Limb (tissue), 2 donors: ENCODE measurements at regions not wholly inside any gene's neighbourhood (a gene's known extent, or its start where the extent isn't known, plus 50 kb on each side); places are given as distances from the start of the nearest gene placed in this dataset.

ENCODE experiments used
- DNase-seq, 2 donors: peaks; one replicate each; pipeline ENCODE4 v3.0.0-alpha.2; 2016; ENCODE audit errors: extremely low spot score in 2 of 2

DNA sequence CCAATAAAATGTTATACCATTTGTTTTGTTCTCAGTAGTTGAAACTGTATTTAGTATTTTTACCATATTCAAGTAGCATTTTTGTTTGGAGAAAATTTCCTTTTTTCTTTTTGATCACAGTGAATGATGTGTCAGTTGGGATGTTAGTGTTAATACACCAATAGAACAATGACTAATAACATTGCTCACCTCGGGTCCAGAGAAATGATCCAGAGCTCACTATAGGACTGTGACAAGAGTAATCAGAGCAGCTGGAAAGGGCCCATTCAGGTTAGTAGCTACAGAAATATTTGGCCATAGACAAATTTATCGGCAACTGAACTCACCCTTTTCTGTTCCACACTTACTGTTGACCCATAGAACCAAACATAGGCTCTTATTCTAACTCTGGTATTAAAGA lies 989.2 kb downstream of the TLE4 start:
- no peak for DNase-seq

DNA sequence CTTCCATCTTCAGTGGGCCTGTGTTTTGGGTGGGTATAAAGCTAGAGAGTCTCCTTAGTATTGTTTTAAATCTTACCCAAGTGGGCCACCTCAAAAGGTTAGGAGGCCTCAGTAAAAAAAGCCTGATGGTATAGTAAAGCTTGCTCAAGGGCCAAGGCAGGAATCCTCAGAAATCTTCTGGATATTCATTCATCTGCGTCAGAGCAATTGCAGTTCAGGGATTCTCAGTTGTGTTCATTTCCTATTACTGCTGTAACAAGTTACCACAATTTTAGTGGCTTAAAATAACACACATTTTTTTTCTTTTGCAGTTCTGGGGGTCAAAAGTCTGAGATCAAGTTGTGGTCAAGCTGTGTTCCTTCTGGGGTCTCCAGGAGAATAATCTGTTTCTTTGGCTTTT lies 985.5 kb downstream of the TLE4 start:
- DNase-seq, result no peak

DNA sequence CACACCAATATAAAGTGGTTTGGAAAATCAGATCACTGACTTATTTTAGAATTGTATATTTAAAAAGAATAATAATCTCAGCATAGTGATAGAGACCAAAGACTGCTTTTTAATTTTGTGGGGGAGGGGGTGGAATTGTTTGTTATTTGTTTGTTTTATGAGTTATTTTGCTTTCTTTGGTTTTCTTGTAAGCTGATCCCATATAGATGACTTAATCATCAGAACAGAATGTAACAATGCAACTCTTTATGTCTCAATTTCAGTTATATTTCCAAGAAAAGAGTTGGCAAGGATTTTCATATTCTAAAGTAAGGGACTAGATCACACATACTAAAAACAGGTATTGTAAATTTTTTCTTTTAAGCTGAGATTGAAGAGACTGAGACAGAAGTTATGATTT lies 984.9 kb downstream of the TLE4 start:
- no peak for DNase-seq

DNA sequence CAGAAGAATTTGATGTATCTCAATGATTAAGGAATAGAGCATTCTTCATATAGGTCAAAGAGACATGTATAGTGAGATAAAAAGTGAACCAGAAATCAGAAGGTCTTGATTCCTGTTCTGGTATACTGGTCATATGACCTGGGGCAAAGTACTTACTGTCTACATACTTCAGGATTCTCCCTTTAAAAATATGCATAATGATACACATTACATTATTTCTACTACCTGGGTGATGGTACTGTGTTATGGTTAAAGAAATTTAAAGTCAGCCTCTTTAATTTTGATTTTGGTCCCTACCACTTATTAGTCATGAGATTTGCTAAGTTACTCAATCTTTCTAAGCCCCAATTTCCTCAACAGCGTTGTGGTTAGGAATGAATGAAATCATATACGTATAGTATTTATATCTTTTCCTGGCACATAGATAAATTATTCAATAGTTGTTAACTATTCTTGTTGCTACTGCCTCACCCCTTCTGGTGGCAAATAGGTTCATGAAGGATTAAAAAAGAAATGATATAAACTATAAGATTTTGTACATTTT lies 984.1 kb downstream of the TLE4 start:
- no peak for DNase-seq

DNA sequence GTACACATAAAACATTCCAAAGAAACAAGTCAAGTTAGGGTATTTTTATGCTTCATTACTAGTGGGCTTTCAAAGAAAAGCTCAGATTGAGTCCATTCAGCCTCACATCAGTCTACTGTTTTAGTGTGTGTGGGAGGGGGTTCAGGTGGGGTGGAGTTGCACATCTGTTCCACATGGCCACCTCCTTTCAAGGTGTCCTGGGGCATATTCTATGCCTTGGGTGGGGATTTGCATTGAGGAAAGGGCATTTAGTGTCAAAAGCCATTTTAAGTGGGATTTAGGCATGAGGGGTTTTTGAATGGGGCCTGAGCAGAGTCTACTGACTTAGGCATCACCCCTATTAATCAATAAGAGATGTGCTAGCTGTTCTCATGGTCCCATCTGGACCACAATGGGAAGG lies 983.1 kb downstream of the TLE4 start:
- no peak for DNase-seq

DNA sequence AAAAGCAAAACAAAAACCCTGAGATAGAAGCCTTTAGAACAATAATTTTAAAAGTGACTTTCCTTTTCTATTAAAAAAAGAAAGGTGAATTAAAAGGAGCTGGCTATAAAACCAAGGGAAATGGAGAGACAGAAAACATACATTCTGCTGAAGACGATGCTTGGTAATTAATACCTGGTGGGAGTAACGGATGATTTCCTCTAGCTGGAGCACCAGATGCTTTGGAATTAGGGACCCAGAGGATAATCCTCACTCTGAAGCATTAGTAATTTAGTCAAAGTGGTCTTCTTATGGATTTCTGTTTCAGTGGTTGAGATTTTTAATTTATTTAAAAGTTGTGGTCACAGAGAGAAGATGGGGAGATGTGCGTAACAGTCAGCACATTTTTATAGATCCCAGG lies 982.5 kb downstream of the TLE4 start:
- DNase-seq, result no peak

DNA sequence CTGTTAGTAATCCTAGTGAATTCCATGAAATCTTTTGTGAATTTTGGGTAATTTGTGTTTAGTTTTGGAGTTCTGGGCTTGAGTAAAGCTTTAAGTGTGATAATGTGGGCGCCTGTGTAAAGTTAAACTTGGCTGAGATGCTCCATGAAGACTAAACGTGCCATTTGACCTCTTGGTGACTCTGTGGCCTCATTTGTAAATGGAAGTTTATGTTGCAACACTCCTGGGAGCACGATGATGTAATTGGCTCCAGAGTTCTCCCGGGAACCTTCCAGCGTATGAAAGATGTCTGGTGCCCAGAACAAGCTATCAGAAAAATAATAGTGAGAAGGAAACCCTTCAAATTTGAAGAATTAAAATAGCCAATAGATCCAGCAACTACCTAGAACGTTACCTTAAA lies 981.2 kb downstream of the TLE4 start:
- no peak for DNase-seq

DNA sequence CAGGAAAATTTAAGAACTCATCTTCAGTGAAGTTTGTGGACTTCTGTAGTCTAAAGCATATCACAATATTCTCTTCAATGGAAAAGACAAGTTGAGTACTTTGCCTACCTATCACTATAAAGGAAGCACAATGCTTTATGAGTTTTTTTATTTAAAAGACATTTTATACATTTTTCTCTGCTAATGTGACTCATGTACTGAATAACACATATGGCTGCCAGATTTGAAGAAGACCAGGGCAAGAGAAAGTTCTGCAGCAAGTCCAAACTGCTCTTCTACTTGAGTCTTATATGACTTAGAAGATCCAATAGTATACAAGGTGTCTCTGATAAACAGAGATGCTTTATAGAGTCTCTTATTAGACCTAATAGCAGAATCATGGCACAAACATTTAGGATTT lies 978.4 kb downstream of the TLE4 start:
- DNase-seq, result no peak

DNA sequence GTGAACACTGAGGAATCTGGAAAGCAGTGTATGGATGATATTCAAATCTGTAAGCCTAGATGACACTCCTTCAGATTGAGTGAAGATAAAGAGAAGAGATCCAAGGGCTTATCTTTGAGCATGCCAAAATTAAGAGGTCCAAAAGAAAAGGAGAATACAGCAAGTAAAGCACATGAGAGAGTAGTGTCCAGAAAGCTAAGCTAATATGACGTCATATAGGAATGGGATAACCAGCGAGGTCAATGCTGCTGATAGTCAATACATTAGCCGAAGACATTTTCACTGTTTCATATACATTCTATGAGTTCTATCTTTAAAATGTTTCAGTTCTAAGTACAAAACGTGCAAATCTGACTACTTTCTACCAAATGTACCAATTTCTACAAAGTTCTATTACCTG lies 975.8 kb downstream of the TLE4 start:
- DNase-seq, result no peak

DNA sequence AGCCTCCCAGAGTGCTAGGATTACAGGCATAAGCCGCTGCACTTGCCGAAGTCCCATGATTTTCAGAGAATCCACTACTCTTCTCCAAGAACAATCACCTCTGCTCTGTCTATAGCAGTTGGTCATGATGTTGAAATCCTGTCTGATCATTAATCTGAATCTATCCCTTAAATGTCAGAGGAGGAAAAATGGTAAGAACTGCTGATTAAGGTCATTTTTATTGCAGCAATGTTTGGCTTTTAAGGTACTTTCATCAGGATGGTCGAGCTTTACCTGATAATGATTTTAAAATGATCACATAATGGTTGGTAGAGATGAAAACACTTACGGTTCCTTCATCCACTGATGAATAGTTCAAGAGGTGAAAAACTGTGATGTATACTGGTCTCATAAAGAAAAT lies 968.6 kb downstream of the TLE4 start:
- DNase-seq, result no peak

DNA sequence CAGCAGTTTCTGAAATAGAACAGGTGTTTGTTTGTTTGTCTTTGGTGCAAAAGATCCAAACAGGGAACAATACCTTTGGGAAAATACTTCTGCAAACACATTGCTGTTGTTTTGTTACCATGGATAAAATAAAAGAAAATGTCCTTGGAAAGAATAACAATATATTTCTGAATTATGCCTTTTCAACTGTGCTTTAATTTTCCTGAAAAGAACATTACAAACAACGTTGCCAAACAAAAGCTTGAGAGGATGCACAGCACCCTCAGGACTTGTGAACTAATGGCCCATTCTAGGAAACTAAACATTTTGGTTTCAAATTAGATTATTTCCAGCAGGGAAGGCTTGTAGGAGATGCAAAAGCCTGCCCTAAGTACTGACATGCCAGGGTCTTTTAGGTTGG lies 967.2 kb downstream of the TLE4 start:
- DNase-seq, result no peak

DNA sequence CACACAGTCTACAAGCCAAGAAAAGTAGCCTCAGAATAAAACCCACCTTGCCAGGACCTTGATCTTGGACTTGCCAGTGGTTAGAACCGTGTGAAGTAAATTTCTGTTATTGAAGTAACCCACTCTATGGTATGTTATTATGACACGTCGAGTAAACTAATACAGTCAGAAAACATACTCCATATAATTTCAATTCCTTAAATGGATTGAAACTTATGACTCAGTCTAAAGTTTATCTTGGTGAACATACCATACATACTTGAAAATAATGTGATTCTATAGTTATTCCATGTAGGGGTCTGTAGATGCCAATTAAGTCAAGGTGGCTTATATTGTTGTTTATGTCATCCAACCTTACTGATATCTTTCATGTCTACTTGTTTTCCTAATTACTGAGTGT lies 950.7 kb downstream of the TLE4 start:
- DNase-seq, result no peak

DNA sequence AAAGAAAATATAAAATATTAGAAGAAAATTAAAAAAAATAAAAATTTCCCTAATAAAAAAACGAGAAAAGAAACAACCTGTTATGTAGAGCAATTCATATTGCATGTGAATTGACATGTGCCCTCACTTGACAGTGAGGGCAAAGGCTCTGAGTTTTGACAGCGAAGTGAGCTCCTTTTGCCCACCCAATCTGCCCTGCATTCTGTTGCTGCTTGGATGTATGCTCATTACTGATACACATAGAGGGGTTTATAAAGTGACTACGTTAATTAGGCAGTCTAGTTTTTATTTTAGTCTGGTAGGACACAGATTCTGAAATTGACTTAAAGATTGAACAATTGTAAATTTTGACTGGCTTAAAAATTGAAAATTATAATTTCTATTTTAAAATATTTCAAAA lies 949.4 kb downstream of the TLE4 start:
- no peak for DNase-seq

DNA sequence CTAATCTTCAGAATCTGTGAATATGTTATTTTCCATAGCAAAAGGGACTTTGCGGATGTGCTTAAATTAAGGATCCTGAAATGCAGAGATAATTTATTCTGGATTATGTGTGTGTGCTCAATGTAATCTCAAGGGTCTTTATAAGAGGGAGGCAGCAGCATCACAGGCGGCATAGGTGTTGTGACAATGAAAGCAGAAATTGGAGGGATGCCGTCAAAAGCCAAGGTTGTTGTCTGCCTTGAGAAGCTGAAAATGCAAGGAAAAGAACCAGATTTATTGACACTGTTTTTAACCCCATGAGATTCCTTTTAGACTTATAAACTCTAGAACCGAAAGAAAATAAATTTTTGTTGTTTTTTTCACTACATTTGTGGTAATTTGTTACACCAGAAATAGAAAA lies 948.5 kb downstream of the TLE4 start:
- DNase-seq, result no peak

DNA sequence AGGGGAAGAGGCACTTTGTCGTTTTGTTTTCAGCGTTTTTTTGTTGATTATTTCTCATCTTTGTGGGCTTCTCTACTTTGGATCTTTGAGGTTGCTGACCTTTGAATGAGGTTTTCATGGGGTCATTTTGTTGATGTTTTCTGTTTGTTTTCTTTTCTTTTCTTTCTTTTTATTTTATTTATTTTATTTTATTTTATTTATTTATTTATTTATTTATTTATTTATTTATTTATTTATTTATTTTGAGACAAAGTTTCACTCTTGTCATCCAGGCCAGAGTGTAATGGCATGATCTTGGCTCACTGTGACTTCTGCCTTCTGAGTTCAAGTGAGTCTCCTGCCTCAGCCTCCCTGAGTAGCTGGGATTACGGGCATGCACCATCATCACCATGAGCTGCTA lies 946.7 kb downstream of the TLE4 start:
- DNase-seq, result no peak

DNA sequence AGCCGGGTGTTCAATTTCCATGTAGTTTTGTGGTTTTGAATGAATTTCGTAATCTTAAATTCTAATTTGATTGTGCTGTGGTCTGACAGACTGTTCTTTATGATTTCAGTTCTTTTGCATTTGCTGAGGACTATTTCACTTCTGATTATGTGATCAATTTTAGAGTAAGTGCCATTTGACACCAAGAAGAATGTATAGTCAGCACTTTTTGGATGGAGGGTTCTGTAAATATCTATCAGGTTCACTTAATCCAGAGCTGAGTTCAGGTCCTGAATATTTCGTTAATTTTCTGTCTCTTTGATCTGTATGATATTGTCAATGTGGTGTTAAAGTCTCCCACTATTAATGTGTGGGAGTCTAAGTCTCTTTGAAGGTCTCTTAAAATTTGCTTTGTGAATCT lies 944.9 kb downstream of the TLE4 start:
- no peak for DNase-seq

DNA sequence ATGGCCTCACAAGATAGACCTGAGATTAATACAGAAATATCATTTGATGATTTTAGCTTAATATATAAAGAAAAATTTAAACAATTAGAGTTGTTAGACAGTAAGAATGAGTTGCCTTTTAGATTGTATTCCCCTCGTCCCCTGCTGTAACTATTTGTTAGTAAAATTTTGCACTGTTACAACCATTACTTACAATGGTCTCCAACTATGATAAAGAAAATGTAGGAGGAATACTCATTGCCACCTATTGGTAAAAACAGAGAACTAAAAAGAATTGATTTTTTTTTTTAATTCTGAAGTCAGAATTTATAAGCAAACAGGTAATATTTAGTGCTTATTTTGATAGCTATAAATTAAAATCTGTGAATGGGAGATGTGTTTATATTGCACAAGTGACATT lies 937.6 kb downstream of the TLE4 start:
- DNase-seq, result no peak

DNA sequence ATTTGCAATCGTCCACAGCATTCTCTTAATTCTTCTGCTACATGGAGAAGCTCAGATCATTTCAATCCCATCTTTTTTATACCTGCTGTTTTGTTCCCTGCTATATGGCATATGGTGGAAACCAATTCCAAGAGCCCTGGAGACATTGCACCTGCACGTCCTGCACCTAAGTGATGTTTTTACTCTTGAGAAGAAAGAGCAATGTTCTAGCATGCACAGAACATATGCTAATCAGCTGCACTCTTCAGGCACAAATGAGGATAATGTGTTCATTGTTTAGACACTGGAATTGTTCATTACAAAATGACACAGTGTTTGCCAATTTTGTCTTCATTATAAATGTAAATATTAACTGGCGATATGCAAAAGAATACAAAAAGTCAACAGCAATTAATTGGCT lies 935.8 kb downstream of the TLE4 start:
- no peak for DNase-seq

DNA sequence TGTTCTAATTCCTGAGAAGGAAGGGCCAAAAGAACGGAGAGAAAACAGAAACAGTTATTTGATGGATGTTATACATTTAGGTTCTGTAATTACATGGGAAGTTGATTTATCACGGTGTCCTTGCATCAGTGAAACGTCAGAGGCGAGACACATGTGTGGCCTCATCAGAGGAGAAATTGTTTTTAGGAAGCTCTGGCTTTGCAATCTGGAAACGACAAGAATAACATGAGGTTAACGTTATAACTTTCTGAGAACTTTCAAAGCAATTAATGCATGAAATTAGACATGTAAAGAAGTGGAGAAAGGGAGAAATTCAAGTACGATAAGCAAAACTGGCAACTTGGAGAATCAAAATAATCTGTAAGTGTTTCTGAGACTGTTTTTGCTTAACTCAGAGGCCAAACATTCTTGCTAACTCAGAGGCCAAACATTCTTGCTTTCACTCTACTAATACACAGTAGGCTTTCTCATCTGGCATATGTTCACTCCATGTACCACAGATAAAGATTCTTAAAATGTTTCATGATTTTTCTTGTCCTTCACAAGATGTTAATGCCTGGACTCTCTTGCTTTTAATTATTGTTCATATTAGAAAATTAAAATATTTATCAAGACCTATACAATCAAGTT lies 933.0 kb downstream of the TLE4 start:
- DNase-seq, result no peak

DNA sequence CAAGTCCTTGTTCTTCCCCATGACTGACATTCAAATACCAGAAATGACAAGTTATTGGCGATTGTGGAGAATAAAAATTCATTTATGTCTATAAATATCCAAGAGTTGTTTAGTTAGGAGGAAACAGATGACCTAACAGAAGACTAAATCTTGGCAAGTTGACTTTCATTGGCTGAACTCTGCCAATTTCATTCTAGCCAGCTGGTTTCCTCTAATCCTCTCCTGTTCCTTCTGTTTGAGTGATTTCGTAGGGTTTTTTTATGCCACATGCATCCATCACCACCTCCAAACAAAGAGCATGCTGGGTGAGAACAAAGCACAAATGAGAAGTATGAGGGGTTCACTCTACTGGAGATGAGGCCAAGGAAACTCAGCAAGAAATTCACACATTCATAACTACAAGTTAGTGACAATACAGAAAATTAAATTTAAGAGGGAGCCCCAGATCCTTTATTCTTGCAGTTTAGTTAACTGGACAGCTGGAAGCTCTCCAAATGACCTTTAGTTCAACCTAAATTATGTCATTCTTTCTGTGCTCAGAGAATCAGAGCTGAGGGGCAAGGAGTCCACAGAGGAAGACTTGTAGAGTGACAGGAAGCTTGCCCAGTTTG lies 932.0 kb downstream of the TLE4 start:
- DNase-seq, result peak in 1 of 2 donors; percentile 78

DNA sequence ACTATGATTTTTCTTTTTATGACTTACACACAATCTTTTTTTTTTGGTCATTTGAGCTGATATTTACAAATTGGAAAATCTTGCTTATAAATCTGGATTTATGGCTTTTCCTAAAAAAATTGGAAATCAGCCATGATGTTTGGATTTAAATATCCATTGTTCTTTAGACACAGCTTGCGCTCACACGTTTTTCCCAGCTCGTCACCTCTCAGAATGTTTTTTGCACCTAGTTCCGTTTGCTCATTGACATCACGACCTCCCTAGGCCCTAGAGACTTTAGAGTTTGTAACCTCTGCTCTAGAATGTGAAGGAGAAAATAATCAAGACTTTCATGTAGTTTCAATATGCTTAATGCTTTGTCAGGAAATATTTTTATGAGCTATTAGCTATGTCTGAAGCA lies 930.5 kb downstream of the TLE4 start:
- no peak for DNase-seq

DNA sequence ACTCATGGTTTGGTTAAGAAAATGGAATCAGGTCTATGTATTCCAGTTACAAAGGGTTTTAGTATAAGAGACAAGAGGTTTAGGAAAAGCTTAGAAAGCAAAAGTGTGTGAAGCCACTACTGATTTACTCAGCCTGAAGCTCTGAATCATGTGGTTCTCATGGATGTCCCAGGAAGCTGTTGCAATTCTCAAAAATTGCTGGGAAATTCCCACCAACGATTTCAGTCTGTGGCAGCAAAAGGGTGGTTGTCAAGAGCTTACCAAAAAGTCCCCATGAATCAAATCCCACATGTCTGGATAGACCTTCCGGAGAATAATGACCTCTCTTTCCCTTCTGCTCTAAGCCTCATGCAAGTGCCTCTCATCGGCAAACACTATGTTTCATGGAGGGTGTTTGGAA lies 929.9 kb downstream of the TLE4 start:
- DNase-seq, result no peak

DNA sequence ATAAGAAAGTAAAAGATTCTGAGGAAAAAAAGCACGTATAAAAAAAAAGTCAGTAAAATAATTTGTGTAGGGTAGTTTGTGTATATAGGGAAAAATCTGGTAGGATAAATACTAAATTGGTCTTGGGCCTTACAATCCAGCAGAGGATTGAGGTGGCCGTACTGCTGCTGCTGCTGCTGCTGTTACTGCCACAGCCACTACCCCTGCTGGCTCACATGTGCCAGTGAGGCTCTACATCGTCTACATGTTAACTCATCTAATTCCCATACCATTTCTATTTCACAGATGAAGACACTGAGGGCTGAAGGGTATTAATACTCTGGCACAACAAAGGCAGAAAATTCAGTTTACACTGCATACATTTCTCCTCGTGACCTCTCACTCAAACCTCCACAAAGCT lies 928.5 kb downstream of the TLE4 start:
- DNase-seq, result no peak
